Renal pelvis (tissue), 1 donor: ENCODE measurements at regions not wholly inside any gene's neighbourhood (a gene's known extent, or its start where the extent isn't known, plus 50 kb on each side); places are given as distances from the start of the nearest gene placed in this dataset.

ENCODE experiments used
- DNase-seq: peaks from one replicate; pipeline ENCODE4 v3.0.0-alpha.2; 2013

DNA sequence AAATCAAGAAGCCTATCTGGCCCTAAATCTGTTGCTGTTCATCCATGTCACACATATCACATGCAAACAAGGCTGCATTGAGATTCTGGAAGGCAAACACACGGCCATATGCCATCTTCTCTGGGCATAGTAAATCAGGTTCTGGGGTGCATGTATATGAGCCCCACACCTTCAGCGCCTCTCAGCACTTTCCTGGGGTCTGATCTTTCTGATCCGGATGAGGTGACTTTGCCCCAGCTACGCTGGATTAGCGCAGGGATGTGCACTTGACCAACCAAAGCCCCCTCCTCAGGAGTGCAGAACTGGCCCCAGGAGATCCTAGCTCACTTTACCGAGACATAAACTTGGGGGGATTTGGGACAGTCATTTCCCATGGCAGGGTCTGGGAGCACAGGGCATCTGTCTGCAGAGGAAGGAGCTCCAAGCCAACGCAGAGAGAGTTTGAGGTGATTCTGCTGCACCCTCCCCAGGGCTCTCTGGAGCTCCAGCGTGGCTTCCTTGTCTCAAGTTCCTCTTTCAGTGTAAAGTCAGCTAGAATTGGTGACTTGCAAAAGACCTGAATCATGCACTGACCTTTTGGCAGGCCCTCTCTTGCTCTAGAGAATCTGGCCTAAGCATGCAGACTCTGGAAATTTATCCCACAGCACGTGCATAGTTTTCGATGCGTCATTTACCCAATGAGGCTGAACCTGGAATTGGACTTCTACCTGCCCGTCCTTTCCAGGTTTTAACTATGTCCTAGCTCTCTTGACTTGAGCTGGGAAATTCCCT is 63.5 kb upstream of the KLF13 start:
- no peak for DNase-seq

DNA sequence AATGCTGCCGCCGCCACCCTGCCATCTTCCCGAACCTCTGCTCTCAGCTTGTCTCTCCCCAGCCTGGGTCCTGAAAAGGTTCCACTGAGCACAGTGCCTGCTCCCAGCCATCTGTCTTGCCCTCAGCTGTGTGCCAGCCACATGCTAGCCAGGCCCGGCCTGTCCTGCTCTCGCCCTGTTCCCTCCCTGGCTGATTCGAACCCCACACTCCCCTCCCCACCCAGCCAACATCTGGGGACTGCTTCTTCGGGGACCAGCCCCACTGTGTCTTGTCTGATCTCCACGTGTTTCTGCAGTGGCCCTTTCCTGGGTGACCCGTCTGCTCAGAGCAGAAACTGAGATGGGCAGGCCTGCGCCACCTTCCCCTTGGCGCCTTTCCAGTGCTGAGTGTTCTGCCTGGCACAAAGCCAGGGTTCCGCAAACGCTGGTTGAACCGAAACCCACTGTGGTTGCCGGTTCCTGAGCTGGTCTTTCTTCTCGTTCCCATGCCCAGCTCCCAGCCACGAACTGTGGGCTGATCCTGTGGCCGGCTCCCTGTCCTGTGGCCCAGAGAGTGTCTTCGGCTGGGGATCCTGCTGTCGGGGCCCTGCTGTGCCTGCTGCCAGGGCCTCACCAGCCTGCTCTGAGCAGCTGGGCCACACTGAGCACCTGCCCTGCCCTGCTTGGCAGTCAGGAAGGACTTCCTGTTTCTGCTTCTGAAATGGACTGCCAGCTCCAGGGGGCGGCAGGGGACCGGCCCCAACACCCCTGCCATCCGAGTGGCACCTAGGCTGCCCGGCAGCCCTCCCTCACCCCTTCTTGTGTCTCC is 62.7 kb upstream of the KLF13 start:
- no peak for DNase-seq

DNA sequence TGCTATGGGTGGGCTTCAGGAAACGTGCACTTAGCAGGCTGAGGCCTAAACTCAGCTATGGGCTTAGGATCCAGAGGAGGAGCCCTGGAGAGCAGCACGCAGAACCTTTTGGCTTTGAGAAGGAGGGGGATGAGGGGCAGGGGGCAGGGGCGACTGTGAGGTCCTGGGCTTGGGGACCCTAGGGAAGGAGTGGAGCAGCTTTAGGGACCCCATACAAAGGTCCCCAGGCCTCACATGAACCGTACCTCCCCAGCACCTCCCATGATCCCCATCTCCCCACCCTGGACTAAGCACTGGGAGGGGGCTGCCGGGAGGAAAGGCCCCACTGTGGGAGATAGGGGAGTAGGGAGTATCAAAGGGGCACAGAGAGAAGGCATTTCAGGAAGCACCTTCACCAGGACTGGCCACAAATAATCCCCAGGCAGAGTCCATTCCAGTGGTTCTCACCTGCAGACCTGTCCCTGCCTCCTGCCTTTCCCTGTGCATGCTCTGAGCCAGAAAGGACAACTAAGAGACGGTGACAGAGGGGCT is 62.0 kb upstream of the KLF13 start:
- no peak for DNase-seq

DNA sequence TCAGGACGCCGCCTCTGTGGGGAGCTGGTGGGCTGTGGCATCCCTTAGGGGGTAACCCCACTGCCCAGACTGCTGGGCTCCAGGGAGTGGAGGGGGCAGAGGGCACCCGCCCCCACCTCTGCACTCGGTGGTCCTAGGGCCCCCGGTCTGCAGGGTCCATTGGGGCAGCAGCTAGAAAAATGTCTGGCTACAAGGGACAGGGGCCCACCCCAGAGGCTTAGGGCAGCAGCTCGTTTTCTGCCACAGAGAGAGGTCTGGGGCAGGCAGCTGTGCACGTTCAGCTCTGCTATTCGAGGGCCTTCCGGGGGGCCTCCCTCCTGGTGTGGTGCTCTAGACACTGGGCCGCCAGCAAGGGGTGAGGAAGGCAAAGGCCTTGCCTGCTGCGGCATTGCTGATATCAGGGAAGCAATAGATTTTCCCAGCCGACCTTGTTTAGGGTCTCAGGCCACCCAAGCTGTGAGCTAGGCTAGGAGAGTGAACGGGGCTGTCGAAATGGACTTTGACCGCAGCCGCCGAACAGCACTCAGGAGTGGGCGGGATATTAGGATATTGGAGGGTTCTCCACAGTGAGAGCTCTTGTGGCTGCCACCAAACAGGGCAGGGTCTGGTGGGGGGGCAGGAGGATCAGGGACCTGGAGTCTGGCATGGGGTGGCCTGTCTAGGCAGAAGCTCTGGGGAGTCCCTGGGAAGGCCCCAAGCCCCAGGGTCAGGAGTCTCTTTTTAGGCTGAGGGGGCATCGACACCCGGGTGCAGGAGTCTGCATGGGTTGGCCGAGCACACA is 61.4 kb upstream of the KLF13 start:
- DNase-seq = no peak

GRCh38 chr15:31265871-31266711 is 60.5 kb upstream of the KLF13 start:
- DNase-seq = no peak

- no peak for DNase-seq
Measured at GRCh38 chr15:31266712-31267111, 59.9 kb upstream of the KLF13 start.

- DNase-seq = no peak
Measured at GRCh38 chr15:31267161-31268107, 59.2 kb upstream of the KLF13 start.

DNA sequence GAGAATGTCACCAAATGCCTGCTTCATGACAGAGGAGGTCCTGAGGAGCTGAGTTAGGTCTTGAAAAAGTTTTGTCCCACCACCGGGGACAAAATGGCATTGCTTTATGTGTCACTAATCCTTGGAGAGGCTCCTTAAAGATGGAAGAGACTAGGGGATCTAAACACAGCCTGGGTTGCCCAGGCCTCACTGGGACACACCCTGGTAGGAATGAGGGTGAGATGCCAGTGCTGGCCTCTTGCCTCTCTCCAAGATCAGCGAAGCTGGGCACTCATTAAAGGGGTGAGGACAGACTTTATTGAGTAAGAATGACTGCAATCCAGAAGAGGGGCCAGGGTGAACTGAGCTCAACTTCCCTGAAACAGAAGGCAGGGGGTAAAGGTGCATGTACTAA is 58.5 kb upstream of the KLF13 start:
- no peak for DNase-seq

GRCh38 chr15:31268911-31269784 is 57.5 kb upstream of the KLF13 start:
- DNase-seq = no peak

GRCh38 chr15:31269816-31270575 is 56.6 kb upstream of the KLF13 start:
- no peak for DNase-seq

GRCh38 chr15:31270767-31271166 is 55.9 kb upstream of the KLF13 start:
- no peak for DNase-seq

GRCh38 chr15:31271224-31271635 is 55.4 kb upstream of the KLF13 start:
- DNase-seq = no peak

GRCh38 chr15:31271711-31272557 is 54.7 kb upstream of the KLF13 start:
- no peak for DNase-seq

DNA sequence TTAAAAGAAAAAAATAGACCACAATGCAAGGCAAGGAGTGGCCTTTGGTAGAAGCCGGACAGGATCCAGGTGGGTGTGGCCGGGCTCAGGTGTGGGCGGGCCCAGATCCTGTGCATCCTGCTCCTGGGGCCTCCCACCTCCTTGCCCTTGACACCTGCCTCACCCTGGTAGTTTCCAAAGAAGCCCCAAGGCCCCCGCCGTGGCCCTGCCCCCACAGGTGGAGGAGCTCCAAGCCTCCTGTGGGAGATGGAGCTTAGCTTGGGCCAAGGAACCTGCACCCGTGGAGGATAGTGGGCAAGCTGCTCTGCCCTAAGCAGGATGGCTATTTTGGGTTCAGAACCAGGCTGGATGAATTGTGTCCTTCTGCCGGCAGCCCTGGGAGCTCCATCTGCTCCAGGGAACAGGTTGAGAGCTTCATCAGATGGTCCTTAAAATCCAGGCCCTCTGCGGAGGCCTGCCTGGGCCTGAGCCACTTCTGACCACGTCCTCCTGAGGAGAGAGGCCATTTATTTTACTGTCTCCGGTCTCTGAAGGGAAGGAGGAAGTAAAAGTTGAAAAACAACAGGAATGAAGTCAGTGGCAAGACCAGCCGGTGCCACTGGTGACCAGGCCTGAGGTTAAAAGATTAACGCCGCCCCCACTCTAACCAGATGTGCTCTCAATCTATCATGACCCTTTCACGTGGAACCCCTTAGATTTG is 53.9 kb upstream of the KLF13 start:
- DNase-seq = no peak

GRCh38 chr15:31273258-31273941 is 53.2 kb upstream of the KLF13 start:
- DNase-seq = no peak
